Stimulated activated CD4-positive, alpha-beta T cell treated with anti-CD3 and anti-CD28 coated beads, TNF-alpha, amount 100 ng/mL, for 4 hours (primary cell): ENCODE measurements at regions not wholly inside any gene's neighbourhood (a gene's known extent, or its start where the extent isn't known, plus 50 kb on each side); places are given as distances from the start of the nearest gene placed in this dataset.

Source experiments
- DNase-seq, 3 experiments: peaks; one replicate each; pipeline ENCODE4 v3.0.0-alpha.2; 2020; ENCODE audit warnings: low read depth in 3 of 3

GRCh38 chrX:9148615-9149399, 114.9 kb upstream of the FAM9B start:
- no peak for DNase-seq

GRCh38 chrX:9149501-9150245, 115.7 kb upstream of the FAM9B start:
- DNase-seq = no peak

GRCh38 chrX:9151772-9152307, 117.9 kb upstream of the FAM9B start:
- no peak for DNase-seq

GRCh38 chrX:9153300-9153699, 119.4 kb upstream of the FAM9B start:
- no peak for DNase-seq

GRCh38 chrX:9158611-9159010, 124.7 kb upstream of the FAM9B start:
- DNase-seq = no peak

- DNase-seq = no peak
Observed at GRCh38 chrX:9160698-9161329, 126.9 kb upstream of the FAM9B start.

GRCh38 chrX:9162698-9163097, 128.8 kb upstream of the FAM9B start:
- DNase-seq = no peak

- no peak for DNase-seq
Observed at GRCh38 chrX:9163214-9163709, 129.3 kb upstream of the FAM9B start.

GRCh38 chrX:9164086-9164485, 130.2 kb upstream of the FAM9B start:
- DNase-seq = no peak

- no peak for DNase-seq
Observed at GRCh38 chrX:9164533-9165426, 130.9 kb upstream of the FAM9B start.

- DNase-seq = no peak
Observed at GRCh38 chrX:9166584-9166944, 132.6 kb upstream of the FAM9B start.

GRCh38 chrX:9171841-9172463, 138.0 kb upstream of the FAM9B start:
- DNase-seq = no peak

GRCh38 chrX:9172464-9172850, 138.5 kb upstream of the FAM9B start:
- DNase-seq = no peak

- no peak for DNase-seq
Observed at GRCh38 chrX:9180623-9181022, 146.7 kb upstream of the FAM9B start.

- no peak for DNase-seq
Observed at GRCh38 chrX:9182041-9182440, 148.1 kb upstream of the FAM9B start.

GRCh38 chrX:9183481-9183880, 149.6 kb upstream of the FAM9B start:
- DNase-seq = no peak

GRCh38 chrX:9184211-9184610, 150.3 kb upstream of the FAM9B start:
- DNase-seq = no peak

GRCh38 chrX:9188117-9188516, 154.2 kb upstream of the FAM9B start:
- no peak for DNase-seq

- no peak for DNase-seq
Observed at GRCh38 chrX:9189286-9189685, 155.4 kb upstream of the FAM9B start.

- DNase-seq = no peak
Observed at GRCh38 chrX:9191392-9191791, 157.5 kb upstream of the FAM9B start.
